DMS153 treated with DMSO at 0.1 percent for 48 hours (cell line): ENCODE measurements at regions not wholly inside any gene's neighbourhood (a gene's known extent, or its start where the extent isn't known, plus 50 kb on each side); places are given as distances from the start of the nearest gene placed in this dataset.
A peak's percentile ranks its signal among the peaks of the same experiment; 100 is the strongest.

Experiments
- DNase-seq: peaks from one replicate; lab custom pipeline; 2025; ENCODE audit not compliant: unreplicated experiment; lab: John Stamatoyannopoulos, UW

DNA sequence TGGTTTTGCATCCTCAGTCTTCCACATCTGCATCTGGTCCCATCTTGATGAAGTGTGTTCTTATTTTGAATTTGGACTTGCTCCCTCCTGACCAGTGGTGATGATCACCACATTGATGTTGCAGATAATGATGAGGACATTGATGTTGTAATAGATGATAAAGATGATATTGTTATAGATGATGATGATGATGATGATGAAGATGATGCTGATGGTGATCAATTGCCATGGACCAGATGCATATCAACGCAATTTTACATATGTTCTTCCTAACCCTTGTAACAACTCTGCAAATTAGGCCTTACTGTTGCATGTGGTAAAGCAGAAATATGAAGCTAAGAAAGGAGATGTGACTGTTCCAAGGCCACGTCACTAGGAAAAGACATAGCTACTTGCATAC is 380.3 kb upstream of the TBX3 start:
- DNase-seq = no peak

DNA sequence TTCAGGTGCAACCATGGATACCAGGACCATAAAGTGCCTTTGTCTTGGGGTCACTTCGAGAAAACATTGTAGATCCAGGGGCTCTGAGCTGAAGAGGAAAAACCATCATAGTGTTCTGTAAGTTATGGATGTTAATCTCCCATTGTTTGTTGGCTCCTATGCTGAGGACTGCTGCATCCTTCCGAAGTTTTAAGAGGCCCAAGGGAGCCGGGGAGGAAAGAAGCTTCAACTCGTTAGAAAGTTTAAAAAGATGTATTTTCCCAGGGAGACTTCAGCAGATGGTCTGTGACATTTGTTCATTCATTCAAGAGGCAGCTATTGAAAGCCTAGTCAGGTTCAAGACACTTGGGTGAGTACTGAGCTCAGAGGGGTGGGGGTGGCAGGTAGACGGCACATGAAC is 378.8 kb upstream of the TBX3 start:
- DNase-seq = no peak

DNA sequence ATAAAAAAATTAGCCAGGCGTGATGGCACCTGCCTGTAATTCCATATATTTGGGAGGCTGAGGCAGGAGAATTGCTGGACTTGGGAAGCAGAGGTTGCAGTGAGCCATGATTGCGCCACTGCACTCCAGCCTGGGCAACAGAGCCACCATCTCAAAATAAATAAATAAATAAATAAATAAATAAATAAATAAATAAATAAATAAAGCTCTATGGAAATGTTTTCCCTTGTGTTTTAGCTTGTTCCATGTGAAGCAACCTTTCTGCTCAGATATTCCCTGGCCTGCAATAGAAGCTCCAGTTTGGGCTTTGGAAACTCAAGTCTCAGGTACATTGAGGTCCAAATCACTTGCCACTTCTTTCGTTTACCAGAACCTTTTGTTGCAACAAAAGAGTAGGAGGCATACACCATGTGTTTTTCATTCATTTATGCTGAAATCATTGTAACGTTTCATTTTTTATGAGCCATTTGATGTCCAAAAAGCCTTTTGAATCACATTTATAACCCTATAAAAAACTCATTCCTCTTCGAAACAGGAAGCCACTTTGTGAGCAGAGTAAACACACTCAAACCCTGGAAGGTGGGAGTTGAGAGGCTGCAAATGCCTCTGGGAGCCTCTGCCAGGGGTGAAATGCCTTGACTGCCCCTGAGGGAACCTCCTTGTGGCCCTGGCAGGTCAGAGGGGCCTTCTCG is 376.6 kb upstream of the TBX3 start:
- DNase-seq = peak; percentile 69

DNA sequence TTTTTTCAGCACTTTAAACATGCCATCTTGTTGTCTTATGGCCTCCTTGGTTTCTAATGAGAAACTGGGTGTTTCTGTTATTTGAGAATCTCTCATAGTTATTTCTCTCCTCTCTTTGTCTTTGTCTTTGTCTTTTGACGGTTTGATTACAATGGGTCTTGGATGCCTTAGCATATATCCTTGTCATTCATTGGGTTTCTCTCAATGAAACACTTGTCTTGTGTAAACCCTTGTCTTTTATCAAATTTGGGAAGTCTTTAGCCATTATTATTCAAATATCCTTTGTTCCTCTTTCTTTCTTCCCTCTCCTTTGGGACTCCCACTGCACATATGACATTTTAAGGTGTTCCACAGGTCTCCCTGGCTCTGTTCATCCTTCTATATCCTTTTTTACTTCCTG is 373.5 kb upstream of the TBX3 start:
- DNase-seq = no peak

DNA sequence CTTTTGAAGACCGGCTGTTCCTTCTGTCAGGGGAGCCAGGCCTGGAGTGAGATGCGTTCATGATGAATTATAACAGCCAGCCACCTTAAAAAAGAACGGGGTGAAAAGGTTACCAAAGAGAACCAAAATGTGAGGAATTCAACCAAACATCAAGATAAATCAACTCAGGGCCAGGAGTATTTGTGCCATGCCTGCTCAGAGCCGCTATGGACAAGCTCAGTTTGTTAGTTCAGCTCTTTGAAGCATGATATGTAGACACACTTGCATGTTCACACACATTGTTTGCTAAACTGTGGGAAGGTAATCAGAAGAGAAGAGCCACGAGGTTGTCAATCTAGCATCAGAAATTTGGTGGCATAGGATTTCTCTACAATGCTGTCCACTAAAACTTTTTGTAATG is 367.4 kb upstream of the TBX3 start:
- no peak for DNase-seq

DNA sequence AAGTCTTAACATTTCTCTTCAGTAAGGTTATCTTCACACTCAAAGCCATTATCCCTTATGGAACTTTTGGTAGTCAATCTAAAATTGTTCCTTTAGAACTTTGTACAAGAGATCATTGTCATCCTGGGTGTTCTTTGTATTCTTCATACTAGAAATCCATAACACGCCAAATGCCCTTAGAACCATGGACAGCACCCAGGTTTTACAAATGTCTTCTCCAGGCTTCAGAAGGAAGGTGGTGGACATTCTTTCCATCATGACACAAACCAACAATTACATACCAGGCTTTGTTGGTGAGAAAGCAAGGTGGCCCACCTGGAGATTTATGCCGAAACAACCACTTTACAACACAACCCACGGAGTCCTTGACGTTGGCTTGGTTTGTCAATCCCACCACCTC is 365.6 kb upstream of the TBX3 start:
- DNase-seq = no peak

DNA sequence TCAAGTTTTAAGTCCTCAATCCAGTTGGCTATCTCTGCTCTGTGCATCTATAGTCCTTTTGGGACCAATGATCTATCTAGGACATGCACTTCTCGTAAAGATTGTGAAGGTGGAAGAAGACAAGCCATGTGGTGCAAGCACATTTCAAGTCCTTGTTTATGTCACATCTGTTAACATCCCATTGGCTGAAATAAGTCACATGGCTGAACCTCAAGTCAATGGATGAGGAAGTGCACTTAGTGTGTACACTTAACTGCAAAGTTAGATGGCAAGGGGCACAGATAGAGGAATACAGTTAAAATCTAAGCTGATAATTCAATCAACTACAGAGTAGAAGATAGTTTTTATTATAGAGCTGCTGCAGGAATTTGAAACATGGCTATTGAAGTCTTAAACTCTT is 362.8 kb upstream of the TBX3 start:
- no peak for DNase-seq

DNA sequence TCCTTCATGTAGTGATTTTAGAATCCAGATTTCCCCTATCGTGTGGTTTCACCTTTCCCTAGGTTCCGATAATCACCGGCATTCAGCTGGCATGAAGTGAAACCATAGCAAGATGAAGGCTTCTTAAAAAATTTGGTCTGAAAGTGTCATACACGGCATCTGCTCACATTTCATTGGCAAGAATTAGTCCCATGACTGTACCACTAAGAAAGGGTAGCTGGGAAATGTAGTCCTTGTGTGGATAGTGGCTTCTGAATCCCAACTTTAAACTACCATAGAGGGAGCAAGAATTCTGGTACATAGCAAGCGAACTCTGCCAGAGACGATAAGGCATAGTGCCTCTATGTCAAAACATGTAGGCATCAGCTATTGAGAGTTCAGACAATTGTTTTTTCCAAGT is 360.1 kb upstream of the TBX3 start:
- no peak for DNase-seq

DNA sequence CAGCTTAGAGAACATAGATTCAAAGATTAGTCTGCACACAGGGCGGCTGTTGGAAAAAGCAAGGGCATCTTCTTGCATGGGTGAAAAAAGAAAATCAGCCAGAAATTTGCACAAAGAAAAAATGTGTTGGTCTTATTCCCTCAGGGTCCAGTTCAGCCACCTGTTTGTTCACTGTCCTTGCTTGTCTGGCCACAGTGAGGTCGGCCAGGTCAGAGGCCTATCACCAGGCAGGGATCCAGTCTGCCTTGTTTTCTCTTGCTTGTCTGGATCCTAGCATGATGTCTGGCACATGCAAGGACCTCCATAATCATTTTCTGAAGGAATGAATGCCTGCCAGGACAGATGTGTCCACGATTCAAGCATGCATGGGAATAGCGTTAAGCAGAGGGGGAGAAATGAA is 359.1 kb upstream of the TBX3 start:
- DNase-seq = no peak

DNA sequence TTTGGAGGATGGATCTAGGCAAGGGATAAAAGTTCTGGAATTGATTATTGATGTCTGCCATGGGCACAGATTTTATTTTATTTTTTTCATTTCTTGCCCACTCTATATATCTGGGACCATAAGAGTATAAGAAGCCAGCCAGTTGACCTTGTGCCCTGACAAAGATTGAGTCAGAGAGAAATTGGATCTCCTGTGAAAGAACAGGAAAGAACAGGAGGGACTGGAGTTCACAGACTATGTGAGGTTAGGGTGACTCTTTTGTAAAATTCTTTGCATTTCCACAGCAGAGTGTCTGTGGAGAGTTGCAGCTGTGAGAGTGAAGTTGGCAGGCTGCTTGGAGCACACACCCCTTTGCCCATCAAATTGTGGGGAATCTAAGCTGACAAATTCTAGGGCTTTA is 358.4 kb upstream of the TBX3 start:
- DNase-seq = no peak

DNA sequence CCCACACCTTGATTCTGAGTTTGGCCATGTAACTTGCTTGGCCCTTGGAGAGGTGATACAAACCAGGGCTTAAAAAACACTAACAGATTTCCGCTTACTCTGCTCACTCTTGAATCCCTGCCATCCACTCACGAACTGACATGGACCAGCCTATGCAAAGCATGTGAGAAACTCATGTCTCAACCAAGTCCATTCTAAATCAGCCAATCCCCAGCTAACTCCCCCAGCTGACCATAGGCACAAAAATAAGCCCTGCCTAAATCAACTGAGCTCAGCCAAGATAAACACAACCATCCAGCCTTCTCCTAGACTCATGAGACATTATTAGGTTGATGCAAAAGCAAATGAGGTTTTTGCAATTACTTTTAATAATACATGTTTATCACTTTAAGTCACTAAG is 353.9 kb upstream of the TBX3 start:
- no peak for DNase-seq

DNA sequence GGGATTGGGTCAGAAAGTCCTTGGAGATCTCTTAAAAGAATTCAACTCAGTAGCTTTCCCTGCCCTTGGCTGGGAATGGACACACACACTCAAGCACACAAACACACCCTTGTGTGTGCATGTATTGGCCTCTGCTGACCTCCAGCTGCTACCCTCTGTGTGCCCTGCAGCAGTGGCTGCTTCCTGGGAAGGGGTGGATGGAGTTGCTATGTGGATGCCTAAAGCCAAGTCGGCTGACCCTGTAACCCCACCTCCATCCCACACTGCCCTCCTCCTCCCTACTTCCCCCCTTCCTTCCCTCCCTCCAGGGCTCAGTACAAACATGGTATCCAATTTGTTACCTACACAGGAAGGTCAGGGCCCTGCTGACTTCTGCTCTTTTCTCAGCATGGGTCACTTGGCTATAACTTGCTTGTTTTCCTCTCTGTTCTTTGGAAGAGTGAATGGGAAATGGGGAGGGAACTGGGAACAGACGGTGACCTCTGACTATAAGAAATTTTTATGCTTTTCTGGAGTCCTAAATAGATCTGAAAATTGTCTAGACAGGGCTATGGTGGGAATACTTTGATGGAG is 351.6 kb upstream of the TBX3 start:
- DNase-seq = no peak

DNA sequence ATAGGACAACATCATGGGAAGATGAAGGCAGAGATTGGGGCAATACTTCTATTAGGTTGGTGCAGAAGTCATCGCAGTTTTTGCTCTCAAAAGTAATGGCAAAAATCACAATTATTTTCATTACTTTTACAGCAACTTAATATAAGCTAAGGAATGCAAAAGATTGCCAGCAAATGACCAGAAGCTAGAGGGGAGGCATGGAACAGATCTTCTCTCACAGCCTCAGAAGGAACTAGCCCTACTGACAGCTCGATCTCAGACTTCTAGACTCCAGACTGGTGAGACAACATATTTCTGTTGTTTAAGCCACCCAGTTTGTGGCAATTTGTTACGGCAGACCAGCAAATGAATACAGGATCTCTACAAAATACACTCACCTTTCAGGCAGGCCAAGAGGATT is 348.5 kb upstream of the TBX3 start:
- no peak for DNase-seq

DNA sequence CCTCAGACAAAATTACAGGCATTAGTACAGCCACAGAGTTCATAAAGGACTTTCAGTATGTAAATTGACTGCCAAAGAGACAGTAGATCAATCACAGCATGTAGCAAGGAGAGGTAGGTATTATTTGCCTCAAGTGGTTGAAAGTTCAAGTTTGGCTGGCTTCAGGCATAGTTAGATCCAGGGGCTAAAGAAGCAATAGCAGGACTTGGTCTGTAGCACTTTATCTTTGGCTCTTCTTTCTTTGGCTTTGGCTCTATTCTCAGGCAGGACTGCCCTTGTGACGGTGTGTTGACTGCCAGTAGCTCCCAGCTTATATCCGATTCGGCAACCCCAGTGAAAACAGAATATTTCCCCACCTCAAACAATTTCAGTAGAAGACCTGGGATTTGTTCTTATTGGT is 346.0 kb upstream of the TBX3 start:
- DNase-seq = no peak

DNA sequence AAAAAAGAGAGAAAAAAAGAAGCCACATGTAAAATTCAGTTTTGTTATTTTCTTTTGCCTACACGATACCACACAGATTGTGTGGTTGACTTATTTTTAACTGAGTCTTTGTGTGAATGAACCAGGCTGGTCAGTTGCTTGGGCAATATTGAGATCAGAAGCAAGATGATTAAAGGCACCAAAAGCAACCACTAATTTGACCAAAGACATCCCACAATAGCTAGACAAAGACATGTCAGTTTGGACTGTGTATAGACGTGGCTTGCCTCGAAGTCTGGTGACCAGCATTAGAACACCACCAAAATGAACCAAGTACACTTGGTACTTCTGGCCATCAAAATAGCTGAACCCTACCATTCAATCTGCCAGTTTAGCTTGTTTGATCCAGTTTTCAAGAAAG is 340.6 kb upstream of the TBX3 start:
- DNase-seq = no peak

DNA sequence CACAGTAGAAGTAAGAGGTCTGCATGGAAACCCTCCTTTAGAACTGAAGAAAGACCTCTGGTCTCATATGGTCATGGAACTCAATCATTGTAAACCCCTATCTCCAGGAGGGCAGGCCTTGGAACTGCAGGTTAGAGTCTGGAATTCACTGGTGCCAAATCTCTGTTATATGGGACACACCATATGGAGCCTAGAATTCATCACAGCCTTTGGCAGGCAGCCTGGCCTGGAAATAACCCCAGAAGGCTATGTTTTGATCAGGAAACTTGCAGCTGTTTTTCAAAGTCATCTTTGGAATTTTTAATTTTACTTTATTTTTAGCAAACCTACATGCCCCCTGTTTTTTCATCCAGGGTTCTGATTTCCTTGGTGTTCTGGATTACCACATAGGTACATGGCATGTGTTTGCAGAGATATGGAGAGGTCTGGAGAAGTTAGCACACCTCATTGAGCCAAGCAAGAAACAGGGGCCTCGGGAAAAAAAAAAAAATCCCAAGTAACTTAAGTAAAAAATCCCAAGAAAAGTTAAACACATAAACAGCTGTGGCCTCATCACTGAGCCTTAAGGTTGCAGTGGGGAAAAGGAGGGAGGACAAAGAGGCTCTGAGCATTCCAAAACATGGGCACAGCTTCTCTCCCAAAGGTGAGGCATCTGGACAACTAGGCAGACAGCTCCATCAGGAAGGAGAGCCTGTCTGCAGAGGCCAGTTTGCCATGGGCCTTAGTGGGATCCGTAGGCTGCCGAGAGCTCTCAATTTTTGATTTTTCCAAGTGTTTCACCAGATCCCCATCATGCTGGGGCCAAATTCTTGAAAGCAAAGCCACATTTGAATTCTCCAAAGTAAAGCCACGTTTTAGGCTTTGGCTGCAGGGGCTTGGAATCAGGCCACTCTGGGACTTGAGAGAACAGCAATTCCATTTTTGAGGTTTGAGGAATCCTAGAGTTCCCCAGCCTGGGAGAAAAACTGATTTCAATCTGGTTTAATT is 339.6 kb upstream of the TBX3 start:
- DNase-seq = no peak

DNA sequence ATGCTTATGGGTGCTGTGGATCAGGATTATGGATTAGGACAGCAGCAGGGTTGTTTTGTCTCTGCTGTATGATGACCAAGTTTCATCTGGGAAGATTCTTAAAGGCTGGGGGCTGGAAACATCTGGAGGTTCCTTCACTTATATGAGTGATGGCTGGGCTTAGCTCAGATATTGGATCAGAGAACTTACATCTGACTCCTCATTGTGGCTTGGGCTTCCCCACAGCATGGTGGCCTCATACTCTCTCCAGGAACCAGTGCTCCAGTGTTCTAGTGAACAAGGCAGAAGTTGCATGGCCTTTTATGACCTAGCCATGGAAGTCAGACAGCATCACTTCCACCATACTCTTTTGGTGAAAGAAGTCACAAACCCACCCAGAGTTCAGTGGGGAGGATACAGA is 336.1 kb upstream of the TBX3 start:
- no peak for DNase-seq

DNA sequence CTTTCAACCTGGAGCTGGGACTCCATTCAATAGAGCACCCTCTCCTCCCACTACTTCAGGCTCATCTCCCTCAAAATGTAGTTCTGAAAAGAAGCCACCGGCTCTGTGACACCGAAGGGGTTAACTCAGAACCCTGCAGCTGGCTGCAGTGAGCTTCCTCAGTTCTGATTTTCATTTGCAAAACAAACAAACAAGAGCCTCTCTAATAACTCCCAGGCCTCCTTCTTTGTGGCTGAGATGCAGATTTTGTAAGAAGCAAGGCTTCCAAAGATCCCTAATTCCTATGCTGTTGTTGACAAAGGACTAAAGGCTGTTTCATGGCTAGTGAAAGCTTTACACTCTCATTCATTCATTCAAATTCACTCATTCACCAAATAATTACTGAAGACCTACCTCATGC is 333.4 kb upstream of the TBX3 start:
- DNase-seq = no peak

DNA sequence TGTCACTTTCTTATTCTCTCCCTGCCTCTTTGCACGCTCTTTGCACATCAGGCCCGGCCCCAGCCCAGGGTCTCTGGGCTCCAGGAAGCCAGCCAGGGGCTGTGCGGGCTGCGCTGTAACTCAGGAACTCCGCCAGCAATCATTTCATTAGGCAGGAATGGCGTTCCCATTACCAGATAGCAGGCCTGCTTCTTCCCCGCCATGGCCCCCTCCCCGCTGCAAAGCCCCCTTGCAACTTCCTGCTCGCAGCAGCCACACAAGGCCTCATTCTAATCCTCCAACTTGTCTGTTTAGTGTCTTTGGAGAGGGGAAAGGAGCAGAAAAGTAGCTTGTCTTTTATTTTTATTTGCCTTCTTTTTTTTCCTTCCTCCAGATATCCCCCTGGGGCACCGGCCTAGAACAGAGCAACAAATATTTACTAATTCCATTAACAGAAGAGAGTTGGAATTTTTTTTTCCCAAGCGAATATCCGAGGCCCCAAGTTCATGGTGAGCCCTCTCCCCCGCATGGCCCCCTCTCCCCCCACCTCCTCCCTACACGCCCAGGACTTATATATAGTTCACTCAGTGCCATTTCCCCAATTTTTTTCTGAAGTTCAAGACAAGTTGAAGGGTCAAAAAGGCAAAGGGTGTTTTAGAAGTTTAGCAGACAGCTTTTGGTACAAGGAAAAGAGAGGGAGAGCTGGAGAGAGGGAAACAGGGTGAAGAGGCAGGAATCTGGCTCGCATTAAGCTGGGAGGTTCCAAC is 329.4 kb upstream of the TBX3 start:
- DNase-seq = no peak

DNA sequence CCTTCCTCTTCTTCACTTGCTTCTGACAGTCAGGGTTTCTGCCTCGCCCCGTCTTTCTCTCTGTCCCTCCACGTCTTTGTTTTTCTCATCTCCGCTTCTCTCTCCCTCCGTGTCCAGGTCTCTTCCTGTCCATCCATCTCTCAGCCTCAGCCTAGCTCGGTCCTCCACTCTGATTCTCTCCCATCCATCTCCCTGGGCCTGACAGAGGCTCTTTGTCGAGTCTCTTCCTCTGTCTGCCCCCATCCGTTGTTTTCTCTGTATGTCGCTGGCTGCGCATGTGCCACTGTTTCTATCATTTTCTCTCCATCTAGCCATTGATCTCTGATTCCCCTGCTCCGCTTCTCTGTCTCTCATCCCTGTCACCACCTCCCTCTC is 328.9 kb upstream of the TBX3 start:
- no peak for DNase-seq

DNA sequence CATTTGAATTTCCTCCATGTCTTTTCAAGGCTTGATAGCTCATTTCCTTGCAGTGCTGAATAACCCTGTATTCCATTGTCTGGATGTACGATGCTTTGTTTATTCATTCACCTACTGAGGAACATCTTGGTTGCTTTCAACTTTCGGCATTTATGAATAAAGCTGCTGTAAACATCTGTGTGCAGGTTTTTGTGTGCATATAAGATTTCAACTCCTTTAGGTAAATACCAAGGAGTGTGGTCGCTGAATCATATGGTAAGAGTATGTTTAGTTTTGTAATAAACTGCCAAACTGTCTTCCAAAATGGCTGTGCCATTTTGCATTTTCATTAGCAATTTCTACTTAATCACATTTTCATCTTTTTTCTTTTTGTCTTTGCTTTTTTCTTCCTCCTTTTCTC is 327.7 kb upstream of the TBX3 start:
- DNase-seq = no peak
